PC-3 (cell line): ENCODE measurements at regions not wholly inside any gene's neighbourhood (a gene's known extent, or its start where the extent isn't known, plus 50 kb on each side); places are given as distances from the start of the nearest gene placed in this dataset.

Experiments
- ATAC-seq: fragments of 200-7000 bp; cut with Tn5 transposase; 2 replicates; pipeline ENCODE4 v1.9.1; 2020; ENCODE audit warnings: mild to moderate bottlenecking, moderate library complexity
- BruUV-seq: library from RNA; stranded (reverse); fragments of 400-500 nt; replicated peaks from 2 replicates; lab custom pipeline; 2021; lab: Mats Ljungman, UMichigan
- CTCF ChIA-PET: fragments of 300-600 bp; sonication (Branson Sonifier 250); formaldehyde crosslinking; loops from one replicate; lab custom pipeline; 2022; ENCODE audit warnings: antibody characterized with exemption; lab: Charles Lee
- POLR2A ChIA-PET: fragments of 300-600 bp; sonication (Branson Sonifier 250); formaldehyde crosslinking; loops from one replicate; lab custom pipeline; 2022; ENCODE audit warnings: antibody characterized with exemption; ENCODE audit not compliant: unreplicated experiment; lab: Charles Lee
- DNase-seq: peaks from one replicate; pipeline ENCODE4 v3.0.0-alpha.2; 2015
- H2AFZ ChIP-seq: fragments of 300-600 bp; sonication (generic); 2 replicates; pipeline ENCODE4 v1.6.0; 2016; ENCODE audit warnings: antibody characterized with exemption, low read length
- H3F3A ChIP-seq: fragments of 300-600 bp; sonication (generic); one replicate; pipeline ENCODE4 v1.6.0; 2017; ENCODE audit warnings: antibody characterized with exemption, low read length, control low read depth, mild to moderate bottlenecking; ENCODE audit not compliant: unreplicated experiment
- H3K27ac ChIP-seq: fragments of 300-600 bp; sonication (generic); 2 replicates; pipeline ENCODE4 v1.5.1; 2016; ENCODE audit warnings: mild to moderate bottlenecking, low read length
- H3K27me3 ChIP-seq: fragments of 300-600 bp; sonication (generic); 2 replicates; pipeline ENCODE4 v1.6.1; 2016; ENCODE audit warnings: low read length, mixed read lengths
- H3K36me3 ChIP-seq: fragments of 300-600 bp; sonication (generic); 2 replicates; pipeline ENCODE4 v1.6.1; 2016; ENCODE audit warnings: low read depth, mixed run types, low read length, mixed read lengths
- H3K4me1 ChIP-seq: fragments of 300-600 bp; sonication (generic); 2 replicates; pipeline ENCODE4 v1.5.1; 2016; ENCODE audit warnings: low read length; ENCODE audit not compliant: insufficient read depth
- H3K4me2 ChIP-seq: fragments of 300-600 bp; sonication (generic); 2 replicates; pipeline ENCODE4 v1.6.0; 2016; ENCODE audit warnings: low read length
- H3K4me3 ChIP-seq: fragments of 300-600 bp; sonication (generic); 2 replicates; pipeline ENCODE4 v1.5.1; 2016; ENCODE audit warnings: mild to moderate bottlenecking, low read length, mixed read lengths
- H3K79me2 ChIP-seq: fragments of 300-600 bp; sonication (generic); 2 replicates; pipeline ENCODE4 v1.6.1; 2017; ENCODE audit warnings: low read length, mixed read lengths
- H3K9ac ChIP-seq: fragments of 300-600 bp; sonication (generic); 2 replicates; pipeline ENCODE4 v1.6.0; 2016; ENCODE audit warnings: mild to moderate bottlenecking, low read length
- H3K9me2 ChIP-seq: fragments of 300-600 bp; sonication (generic); replicated peaks from 2 replicates; pipeline ENCODE4 v1.6.1; 2016; ENCODE audit warnings: mixed run types, low read length, mixed read lengths
- H3K9me3 ChIP-seq: fragments of 300-600 bp; sonication (generic); 2 replicates; pipeline ENCODE4 v1.6.1; 2016; ENCODE audit warnings: low read length, mixed read lengths
- H4K20me1 ChIP-seq: fragments of 300-600 bp; sonication (generic); 2 replicates; pipeline ENCODE4 v1.6.1; 2016; ENCODE audit warnings: low read length, mixed read lengths
- CTCF ChIP-seq: fragments of 300-600 bp; sonication (generic); conservative IDR thresholded peaks from 2 replicates; pipeline ENCODE4 v1.5.1; 2017; ENCODE audit warnings: antibody characterized with exemption, low read depth, mild to moderate bottlenecking, low read length
- EZH2 ChIP-seq: fragments of 300-600 bp; sonication (generic); IDR thresholded peaks from one replicate; pipeline ENCODE4 v1.6.1; 2017; ENCODE audit warnings: antibody characterized with exemption, mild to moderate bottlenecking, low read length; ENCODE audit not compliant: unreplicated experiment
- EZH2phosphoT487 ChIP-seq: fragments of 300-600 bp; sonication (generic); IDR thresholded peaks from 2 replicates; pipeline ENCODE4 v1.6.1; 2018; ENCODE audit warnings: mild to moderate bottlenecking, antibody characterized with exemption, low read length, borderline replicate concordance
- intact Hi-C: fragments of 100-400 bp; cut with micrococcal nuclease; formaldehyde crosslinking; loops from 2 replicates; pipeline ENCODE4 v1.9.0; 2023

GRCh38 chr16:54672500-54672899 is 258.2 kb upstream of the IRX5 start:
- DNase-seq (no peak), ATAC-seq (no peak)
- Histone ChIP-seq H3K9ac (no peak overlapping the region), H4K20me1 (no peaks in the 10 kb centered on the region), H2AFZ (no peak overlapping the region), H3K27me3 (no peaks in the 10 kb centered on the region), H3K27ac (no peak overlapping the region), H3K4me1 (no peaks in the 10 kb centered on the region), H3K9me2 (no peaks in the 10 kb centered on the region), H3F3A (no peaks in the 10 kb centered on the region), H3K36me3 (no peaks in the 10 kb centered on the region), H3K4me2 (no peak overlapping the region), H3K4me3 (no peak overlapping the region), H3K79me2 (no peaks in the 10 kb centered on the region), H3K9me3 (no peaks in the 10 kb centered on the region)
- ChIA-PET CTCF (no interaction called here), POLR2A (no interaction called here)
- intact Hi-C loops, result no loop called here
- TF ChIP-seq EZH2phosphoT487, result no peak
- TF ChIP-seq EZH2, result no peak
- TF ChIP-seq CTCF, result no peak
- no TSS peak for BruUV-seq

- no peaks in the 10 kb centered on the region for H3K9me2 ChIP-seq
- intact Hi-C loops, result no loop called here
- no peaks in the 10 kb centered on the region for H4K20me1 ChIP-seq
- CTCF ChIA-PET, result no interaction called here
- H3K4me2 ChIP-seq, result no peak overlapping the region
- no peak for DNase-seq
- H2AFZ ChIP-seq, result no peak overlapping the region
- H3K36me3 ChIP-seq, result no peaks in the 10 kb centered on the region
- BruUV-seq, result no TSS peak
- no peaks in the 10 kb centered on the region for H3K4me1 ChIP-seq
- H3F3A ChIP-seq, result no peaks in the 10 kb centered on the region
- H3K9me3 ChIP-seq, result no peaks in the 10 kb centered on the region
- POLR2A ChIA-PET, result no interaction called here
- no peak overlapping the region for H3K4me3 ChIP-seq
- H3K9ac ChIP-seq, result no peak overlapping the region
- no peak overlapping the region for H3K27ac ChIP-seq
- no peak for ATAC-seq
- no peaks in the 10 kb centered on the region for H3K79me2 ChIP-seq
- no peaks in the 10 kb centered on the region for H3K27me3 ChIP-seq
- no peak for TF ChIP-seq EZH2phosphoT487
- TF ChIP-seq EZH2, result no peak
- no peak for TF ChIP-seq CTCF
These were observed 273.0 kb upstream of the IRX5 start for GRCh38 chr16:54657709-54658102.

GRCh38 chr16:54657058-54657708 is 273.5 kb upstream of the IRX5 start:
- no peaks in the 10 kb centered on the region for H4K20me1 ChIP-seq
- no peaks in the 10 kb centered on the region for H3K36me3 ChIP-seq
- no peak overlapping the region for H3K9ac ChIP-seq
- DNase-seq (peak; percentile 31), ATAC-seq (no peak)
- H3K27ac ChIP-seq, result no peak overlapping the region
- BruUV-seq, result no TSS peak
- H3K9me2 ChIP-seq, result no peaks in the 10 kb centered on the region
- no peaks in the 10 kb centered on the region for H3K4me1 ChIP-seq
- H3K4me2 ChIP-seq, result no peak overlapping the region
- intact Hi-C loops, result no loop called here
- H2AFZ ChIP-seq, result no peak overlapping the region
- no peaks in the 10 kb centered on the region for H3K9me3 ChIP-seq
- ChIA-PET CTCF (no interaction called here), POLR2A (no interaction called here)
- no peaks in the 10 kb centered on the region for H3F3A ChIP-seq
- TF ChIP-seq EZH2 (no peak), CTCF (no peak), EZH2phosphoT487 (no peak)
- no peak overlapping the region for H3K4me3 ChIP-seq
- H3K27me3 ChIP-seq, result no peaks in the 10 kb centered on the region
- no peaks in the 10 kb centered on the region for H3K79me2 ChIP-seq
